ENCODE measurements at regions not wholly inside any gene's neighbourhood (a gene's known extent, or its start where the extent isn't known, plus 50 kb on each side); places are given as distances from the start of the nearest gene placed in this dataset.

GRCh38 chrX:69228732-69229131 lies 63.5 kb upstream of the PJA1 start:
- no peak for TF ChIP-seq EZH2 (IDR thresholded peaks at IDR 0.05; ENCODE audit: low read depth)
- TF ChIP-seq CTCF (conservative IDR thresholded peaks at IDR 0.05) = no peak

All from PC-9 (cell line).